Suprapubic skin (tissue), 4 donors: ENCODE measurements at regions not wholly inside any gene's neighbourhood (a gene's known extent, or its start where the extent isn't known, plus 50 kb on each side); places are given as distances from the start of the nearest gene placed in this dataset.

ENCODE experiments used
- EP300 ChIP-seq: sonication (generic); formaldehyde crosslinking; IDR thresholded peaks from one replicate; pipeline ENCODE4 v1.6.1; 2017; ENCODE audit warnings: antibody characterized with exemption
- POLR2AphosphoS5 ChIP-seq, 3 donors: sonication (generic); formaldehyde crosslinking; IDR thresholded peaks; one replicate each; pipeline ENCODE4 v1.6.1; 2017; ENCODE audit warnings: antibody characterized with exemption in 3 of 3
- TF ChIP-seq, protein P1 (sequence below), 2 donors: fragments of 200-600 bp in 1 of 2; fragments of 450-650 bp in 1 of 2; sonication (generic) in 1 of 2; IDR thresholded peaks; one replicate each; pipeline ENCODE4 v1.5.1; 2016 to 2019; ENCODE audit warnings: antibody characterized with exemption in 2 of 2, mild to moderate bottlenecking in 1 of 2, moderate library complexity in 1 of 2

DNA sequence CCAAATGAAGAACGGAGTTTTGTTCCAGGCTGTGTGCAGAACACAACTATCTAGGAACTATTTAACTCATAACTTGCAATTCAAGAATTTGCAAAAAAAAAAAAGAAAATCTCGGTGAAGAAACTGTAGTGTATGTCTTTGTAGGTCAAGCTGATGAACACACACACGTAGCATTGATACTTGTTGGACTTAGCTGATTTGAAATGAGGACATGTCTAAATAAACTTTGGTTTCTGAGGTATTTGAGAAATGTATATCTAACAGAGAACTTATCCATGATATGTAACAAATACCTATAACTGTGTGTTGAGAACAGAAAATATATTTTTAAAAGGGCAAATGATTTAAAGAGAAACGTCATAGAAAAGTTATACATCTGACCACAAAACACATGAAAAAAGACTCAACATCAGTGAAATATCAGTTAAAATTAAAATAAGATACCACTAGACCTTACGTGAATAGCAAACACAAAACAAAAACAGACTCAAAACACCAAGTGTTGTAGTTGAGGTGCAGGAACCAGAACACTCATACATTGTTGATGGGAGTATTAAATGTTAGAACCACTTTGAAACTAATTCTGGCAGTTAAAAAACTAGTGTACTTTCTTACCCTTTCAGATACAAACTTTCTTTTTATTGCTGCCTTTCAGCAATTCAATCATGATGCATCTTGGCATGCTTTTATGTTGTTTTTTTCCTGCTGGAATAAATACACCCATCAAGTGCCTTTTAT lies 1535.8 kb upstream of the PCDH10 start:
- TF ChIP-seq, protein P1, sequence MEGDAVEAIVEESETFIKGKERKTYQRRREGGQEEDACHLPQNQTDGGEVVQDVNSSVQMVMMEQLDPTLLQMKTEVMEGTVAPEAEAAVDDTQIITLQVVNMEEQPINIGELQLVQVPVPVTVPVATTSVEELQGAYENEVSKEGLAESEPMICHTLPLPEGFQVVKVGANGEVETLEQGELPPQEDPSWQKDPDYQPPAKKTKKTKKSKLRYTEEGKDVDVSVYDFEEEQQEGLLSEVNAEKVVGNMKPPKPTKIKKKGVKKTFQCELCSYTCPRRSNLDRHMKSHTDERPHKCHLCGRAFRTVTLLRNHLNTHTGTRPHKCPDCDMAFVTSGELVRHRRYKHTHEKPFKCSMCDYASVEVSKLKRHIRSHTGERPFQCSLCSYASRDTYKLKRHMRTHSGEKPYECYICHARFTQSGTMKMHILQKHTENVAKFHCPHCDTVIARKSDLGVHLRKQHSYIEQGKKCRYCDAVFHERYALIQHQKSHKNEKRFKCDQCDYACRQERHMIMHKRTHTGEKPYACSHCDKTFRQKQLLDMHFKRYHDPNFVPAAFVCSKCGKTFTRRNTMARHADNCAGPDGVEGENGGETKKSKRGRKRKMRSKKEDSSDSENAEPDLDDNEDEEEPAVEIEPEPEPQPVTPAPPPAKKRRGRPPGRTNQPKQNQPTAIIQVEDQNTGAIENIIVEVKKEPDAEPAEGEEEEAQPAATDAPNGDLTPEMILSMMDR (IDR thresholded peaks at IDR 0.05), result no peak
- TF ChIP-seq POLR2AphosphoS5 (IDR thresholded peaks at IDR 0.05) (no peak), EP300 (no peak)
